ENCODE measurements at regions not wholly inside any gene's neighbourhood (a gene's known extent, or its start where the extent isn't known, plus 50 kb on each side); places are given as distances from the start of the nearest gene placed in this dataset.

GRCh38 chr15:70435369-70435768 lies 328.0 kb downstream of the UACA start:
- no peak for DNase-seq (ENCODE audit: low read depth)
- TF ChIP-seq CTCF (IDR thresholded peaks at IDR 0.05; ENCODE audit: control insufficient read depth, insufficient read depth, low read depth, low read length, missing control alignments): no peak
- H3K4me3 ChIP-seq (ENCODE audit: control insufficient read depth, low read depth, low read length): no peak overlapping the region

DNA sequence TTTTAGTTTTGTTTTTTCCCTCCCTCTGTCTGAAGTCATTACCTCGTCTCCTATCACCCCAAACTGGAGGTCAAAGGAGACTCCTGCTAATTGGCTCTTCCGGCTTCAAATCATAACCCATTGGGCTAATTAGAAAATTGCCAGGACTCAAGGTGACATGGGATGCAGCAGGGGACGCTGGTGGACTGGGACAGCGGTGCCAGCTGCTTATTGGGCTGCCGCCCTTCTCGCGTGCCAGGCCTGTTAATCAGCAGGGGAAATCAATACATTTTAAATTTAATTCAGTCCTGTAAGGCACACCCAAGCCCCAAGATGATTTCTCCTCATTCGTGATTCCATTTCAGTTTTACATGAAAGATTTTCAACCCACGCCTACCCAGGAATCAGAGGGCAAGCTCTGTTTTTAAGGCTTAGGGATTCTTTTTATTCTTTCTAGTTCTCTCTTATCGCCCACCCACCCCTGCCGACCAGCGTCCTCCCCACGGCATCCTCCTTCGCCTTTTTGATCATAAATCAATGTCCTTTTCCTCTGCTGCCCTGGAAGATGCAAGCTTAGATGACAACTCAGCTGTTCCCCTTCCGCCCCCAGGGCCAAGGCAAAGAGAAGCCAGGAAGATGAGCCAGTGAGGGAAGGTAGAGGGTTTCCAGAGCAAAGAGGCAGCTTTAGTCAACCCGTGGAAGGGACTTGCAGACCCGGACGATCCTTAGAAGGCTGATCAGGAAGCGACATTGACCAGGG lies 329.6 kb downstream of the UACA start:
- no peak overlapping the region for H3K4me3 ChIP-seq (ENCODE audit: control insufficient read depth, low read depth, low read length)
- no peak for TF ChIP-seq CTCF (IDR thresholded peaks at IDR 0.05; ENCODE audit: control insufficient read depth, insufficient read depth, low read depth, low read length, missing control alignments)
- DNase-seq (ENCODE audit: low read depth): no peak

DNA sequence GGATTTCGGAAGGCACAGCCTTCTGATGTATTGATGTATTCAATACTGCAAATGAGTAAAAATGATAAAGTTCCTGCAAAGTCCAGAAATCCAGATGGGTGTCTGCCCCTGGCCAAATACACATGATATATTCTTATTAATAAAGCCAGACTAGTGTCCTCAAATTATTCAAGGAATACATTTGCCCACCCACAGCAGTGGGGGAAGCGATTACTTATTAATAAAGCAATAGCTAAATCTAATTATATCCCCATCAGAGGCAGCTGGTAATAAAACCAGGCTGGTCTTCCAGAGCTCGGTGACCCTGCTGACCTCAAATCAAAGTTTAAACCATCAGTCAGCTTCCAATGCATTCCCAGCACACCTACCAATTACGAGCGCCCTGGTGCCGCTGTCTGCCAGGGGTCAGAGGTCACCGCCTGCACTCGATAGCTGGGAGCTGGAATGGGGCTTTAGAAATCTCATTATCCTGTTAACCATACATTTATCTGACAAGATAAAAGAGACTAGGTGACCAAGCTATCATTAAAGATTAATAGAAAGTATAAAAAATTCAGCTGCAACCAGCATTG lies 330.3 kb downstream of the UACA start:
- no peak overlapping the region for H3K4me3 ChIP-seq (ENCODE audit: control insufficient read depth, low read depth, low read length)
- TF ChIP-seq CTCF (IDR thresholded peaks at IDR 0.05; ENCODE audit: control insufficient read depth, insufficient read depth, low read depth, low read length, missing control alignments): no peak
- no peak for DNase-seq (ENCODE audit: low read depth)

DNA sequence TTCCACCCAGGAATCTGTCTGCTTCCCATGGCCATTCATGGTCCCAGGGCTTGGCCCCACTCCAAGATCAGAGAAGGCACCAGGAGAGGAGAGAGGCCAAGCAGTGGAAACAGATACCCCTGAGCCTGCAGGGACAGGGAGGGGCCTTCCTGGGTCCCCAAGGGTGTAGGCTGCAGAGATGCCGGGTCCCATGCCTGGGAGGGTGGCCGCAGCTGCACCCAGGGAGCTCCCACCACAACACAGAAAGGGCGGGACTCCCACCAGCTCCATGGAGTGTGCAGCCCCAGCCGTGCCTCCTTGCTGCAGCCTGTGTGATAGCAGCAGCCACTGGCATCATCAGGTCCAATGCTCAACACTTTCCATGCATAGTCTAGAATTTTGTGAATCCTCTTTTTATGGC lies 331.5 kb downstream of the UACA start:
- DNase-seq (ENCODE audit: low read depth): no peak
- no peak for TF ChIP-seq CTCF (IDR thresholded peaks at IDR 0.05; ENCODE audit: control insufficient read depth, insufficient read depth, low read depth, low read length, missing control alignments)
- H3K4me3 ChIP-seq (ENCODE audit: control insufficient read depth, low read depth, low read length): no peak overlapping the region

- no peak overlapping the region for H3K4me3 ChIP-seq (ENCODE audit: control insufficient read depth, low read depth, low read length)
- no peak for TF ChIP-seq CTCF (IDR thresholded peaks at IDR 0.05; ENCODE audit: control insufficient read depth, insufficient read depth, low read depth, low read length, missing control alignments)
- DNase-seq (ENCODE audit: low read depth): peak; percentile 75
These were observed 332.4 kb upstream of the TLE3 start for GRCh38 chr15:70430069-70430468.

- no peak for TF ChIP-seq CTCF (IDR thresholded peaks at IDR 0.05; ENCODE audit: control insufficient read depth, insufficient read depth, low read depth, low read length, missing control alignments)
- no peak for DNase-seq (ENCODE audit: low read depth)
- no peak overlapping the region for H3K4me3 ChIP-seq (ENCODE audit: control insufficient read depth, low read depth, low read length)
These were observed 331.5 kb upstream of the TLE3 start for GRCh38 chr15:70429056-70429722.

Measured in AG09309 (cell line).